Fibroblast of skin of left biceps (primary cell): ENCODE measurements at regions not wholly inside any gene's neighbourhood (a gene's known extent, or its start where the extent isn't known, plus 50 kb on each side); places are given as distances from the start of the nearest gene placed in this dataset.

ENCODE experiments used
- DNase-seq, 2 experiments: peaks; one replicate each; pipeline ENCODE4 v3.0.0-alpha.2; 2013; ENCODE audit warnings: low read depth in 2 of 2

DNA sequence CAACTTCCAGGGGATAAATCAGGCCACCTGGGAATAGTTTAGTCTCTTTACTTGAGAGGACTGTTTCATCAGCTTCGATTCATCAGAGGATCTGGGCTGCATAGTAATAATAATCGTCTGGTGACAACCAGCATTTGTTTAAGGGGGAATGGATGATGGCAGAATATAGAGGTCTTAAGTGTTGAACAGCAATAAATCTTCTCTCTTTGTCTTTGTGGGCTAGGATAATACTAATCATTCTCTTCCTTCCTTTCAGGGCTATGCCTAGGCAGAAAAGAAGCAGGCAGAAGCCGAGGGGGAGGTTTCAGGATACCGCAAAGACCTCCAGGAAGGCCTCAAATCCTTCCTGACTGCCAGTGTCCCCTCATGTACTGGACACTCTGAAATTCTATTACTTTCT is 150.4 kb upstream of the GAREM1 start:
- DNase-seq = no peak

DNA sequence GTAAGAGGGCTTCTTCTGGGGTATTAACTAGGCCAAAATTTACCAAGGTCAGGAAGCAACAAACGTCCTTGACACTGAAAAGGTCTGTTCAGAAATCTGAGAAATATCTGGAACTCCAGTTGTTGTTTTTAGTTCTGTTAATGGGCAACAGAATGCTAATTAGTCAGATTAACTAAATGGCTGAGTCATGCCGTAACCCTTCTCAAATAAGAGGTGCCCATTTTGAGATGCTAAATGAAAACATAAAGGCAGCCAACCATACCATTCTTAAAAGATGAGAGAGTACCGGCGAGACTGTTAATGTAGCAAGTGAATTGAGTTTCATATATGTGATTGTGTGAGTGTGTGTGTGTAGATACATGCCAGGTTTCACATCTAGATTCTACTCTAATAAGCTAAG is 147.9 kb upstream of the GAREM1 start:
- DNase-seq = no peak

DNA sequence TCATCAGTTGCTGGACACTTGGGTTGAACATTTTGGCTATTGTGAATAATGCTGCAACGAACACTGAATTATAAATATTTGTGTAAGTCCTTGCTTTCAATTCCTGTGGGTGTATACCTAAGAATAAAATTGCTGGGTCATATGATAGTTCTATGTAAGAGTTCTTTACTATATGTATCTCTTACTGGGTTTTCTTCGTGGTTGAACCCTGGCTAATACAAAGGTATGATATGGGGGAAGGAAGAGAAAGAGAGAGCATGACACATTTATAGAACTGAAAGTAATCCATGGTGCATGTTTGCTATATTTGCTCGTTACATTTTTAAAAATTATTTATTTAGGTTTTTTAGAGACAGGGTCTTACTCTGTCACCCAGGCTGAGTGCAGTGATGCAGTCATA is 143.1 kb upstream of the GAREM1 start:
- no peak for DNase-seq

DNA sequence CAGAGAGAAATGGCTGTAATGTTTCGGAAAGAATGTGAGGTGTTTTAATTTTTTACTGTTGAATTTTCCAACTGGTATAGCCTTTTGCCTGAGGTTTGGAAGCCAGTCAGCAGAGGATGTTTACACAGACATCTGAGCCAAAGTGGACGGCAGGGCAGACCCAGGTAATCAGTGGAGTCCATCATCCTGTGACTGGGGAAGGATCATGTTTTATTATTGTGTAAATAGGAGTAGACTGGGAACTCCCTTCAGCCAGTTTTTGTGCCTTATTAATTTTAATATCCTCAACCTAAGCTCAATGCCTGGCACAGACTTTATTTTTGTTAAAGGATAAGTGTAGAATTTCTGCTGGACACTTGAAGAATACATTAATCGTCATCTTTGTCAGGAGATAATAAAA is 142.0 kb upstream of the GAREM1 start:
- no peak for DNase-seq

DNA sequence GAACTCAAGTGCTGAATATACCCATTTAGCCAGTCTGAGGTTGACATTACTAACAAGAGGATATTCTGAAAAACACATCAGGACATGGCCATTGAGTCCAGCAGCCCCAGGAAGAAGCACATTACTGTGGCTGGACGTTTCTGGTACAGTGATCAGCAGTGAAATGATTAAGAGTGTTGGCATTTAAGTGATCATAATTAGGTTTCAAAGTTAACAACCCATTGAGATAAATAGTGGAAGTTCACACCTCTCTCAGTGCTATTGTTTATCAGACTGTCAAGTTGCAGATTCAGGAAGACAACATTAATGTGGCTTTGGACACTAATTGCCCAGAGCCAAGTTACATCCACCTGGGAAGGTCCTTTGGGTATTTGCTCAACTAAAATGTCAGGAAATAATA is 139.5 kb upstream of the GAREM1 start:
- no peak for DNase-seq

- DNase-seq = no peak
Observed at GRCh38 chr18:32607816-32608215, 137.1 kb upstream of the GAREM1 start.

GRCh38 chr18:32598144-32598543 is 127.5 kb upstream of the GAREM1 start:
- DNase-seq = no peak

GRCh38 chr18:32596501-32596900 is 125.8 kb upstream of the GAREM1 start:
- no peak for DNase-seq

- DNase-seq = no peak
Observed at GRCh38 chr18:32595832-32596231, 125.2 kb upstream of the GAREM1 start.

DNA sequence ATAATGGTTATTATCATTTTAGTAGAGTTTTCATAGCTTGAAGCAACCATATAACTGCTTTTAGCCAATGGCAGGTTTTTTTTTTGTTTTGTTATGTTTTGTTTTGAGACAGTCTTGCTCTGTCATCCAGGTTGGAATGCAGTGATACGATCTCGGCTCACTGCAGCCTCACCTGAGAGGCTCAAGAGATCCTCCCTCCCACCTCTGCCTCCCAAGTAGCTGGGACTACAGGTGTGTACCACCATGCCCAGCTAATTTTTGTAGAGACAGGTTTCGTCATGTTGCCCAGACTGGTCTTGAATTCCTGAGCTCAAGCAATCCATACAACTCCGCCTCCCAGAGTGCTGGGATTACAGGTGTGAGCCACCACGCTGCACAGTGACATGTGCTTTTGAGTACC is 117.5 kb upstream of the GAREM1 start:
- no peak for DNase-seq

DNA sequence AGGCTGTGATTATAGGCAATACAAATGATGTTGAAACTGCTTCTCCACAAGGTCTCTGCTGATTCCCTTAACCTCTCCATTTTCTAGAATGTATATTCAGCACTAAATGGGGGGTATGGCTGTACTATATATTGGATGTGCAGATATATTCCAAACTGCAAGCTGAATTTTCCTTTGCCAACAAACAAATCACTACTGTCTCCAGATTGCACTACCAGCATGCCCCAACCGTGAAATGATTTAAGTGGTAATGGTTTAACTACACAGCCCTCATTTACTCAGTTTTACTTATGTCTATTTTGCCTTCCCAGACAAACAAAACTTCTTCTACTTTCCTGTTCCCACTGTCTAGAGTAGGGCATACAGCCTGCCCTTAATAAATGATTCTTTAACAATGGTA is 112.7 kb upstream of the GAREM1 start:
- no peak for DNase-seq

DNA sequence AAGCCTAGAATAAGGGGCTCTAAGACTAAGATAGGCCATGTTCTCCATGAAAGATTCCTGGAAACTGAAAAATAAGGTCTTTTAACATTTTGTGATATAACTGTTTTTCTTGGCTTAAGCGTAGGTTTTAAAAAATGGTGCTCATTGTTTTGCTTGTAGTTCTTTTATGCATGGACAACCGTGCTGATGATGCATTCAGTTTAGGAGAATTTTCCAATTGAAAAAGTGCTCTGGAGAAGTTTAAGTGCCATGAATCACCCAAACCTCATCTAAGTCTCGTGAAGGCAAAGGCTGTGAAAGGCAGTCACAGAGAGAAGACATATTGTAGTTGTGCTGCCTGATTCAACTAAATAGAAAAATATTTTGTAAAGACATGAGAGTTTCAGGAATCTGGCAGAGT is 111.8 kb upstream of the GAREM1 start:
- DNase-seq = no peak

GRCh38 chr18:32577561-32577960 is 106.9 kb upstream of the GAREM1 start:
- no peak for DNase-seq

- DNase-seq = no peak
Observed at GRCh38 chr18:32576296-32576916, 105.7 kb upstream of the GAREM1 start.

DNA sequence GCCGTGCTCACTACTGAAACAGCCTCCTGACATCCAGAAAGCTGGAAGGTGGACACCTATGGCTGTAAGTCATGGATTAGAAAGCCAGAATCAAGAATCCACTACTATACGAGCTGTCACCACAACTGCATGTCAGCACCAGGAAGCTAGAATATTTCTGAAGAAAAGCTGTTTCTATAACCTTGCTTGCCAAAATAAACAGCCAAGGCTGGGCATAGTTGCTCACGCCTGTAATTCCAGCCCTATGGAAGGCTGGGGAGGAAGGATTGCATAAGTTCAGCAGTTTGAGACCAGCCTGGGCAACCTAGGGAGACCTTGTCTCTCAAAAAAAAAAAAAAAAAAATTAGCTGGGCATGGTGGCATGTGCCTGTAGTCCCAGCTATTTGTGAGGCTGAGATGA is 96.3 kb upstream of the GAREM1 start:
- DNase-seq = no peak

GRCh38 chr18:32553640-32554365 is 83.1 kb upstream of the GAREM1 start:
- no peak for DNase-seq

- DNase-seq = no peak
Observed at GRCh38 chr18:32553174-32553573, 82.5 kb upstream of the GAREM1 start.

GRCh38 chr18:32552421-32553030 is 81.8 kb upstream of the GAREM1 start:
- DNase-seq = peak in 1 of 2 experiments; percentile 18

- no peak for DNase-seq
Observed at GRCh38 chr18:32550963-32551362, 80.3 kb upstream of the GAREM1 start.

DNA sequence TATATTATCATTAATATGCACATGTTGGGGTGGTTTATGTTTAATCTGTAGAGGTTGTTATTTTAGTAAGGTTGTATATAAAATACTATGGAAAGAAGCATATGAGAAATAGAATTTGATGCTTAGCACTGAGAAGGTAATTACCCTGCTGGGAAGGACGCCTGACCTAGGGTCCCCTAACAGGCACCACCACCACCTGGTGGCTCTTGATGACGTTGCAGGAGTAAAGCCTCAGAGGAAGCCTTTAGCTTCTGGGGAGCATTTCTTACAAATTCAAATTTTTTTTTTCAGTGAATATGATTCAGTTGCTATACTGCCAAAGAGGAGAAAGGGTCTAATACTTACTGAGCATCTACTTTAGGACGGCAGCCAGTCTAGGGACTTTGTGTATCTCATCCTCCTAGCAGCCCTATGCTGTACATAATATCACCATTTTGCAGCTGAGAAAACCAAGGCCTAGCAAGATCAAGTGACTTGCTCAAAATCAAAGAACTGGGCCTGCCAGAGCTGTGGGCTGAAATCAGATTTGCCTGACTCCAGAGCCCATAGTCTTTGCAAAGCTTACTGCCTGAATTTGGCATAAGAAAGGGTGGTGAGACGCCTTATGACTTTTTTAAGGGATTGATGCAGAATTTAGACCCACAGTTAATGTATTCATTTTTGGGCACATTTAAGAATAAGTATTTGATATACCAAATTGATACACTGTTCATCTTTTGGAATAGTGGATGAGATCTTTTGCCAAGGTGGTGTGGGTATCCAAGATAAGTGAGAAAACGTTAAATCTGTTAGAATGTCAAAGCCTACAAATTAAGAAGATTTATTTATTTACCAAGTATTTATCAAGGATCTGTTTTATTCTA is 78.8 kb upstream of the GAREM1 start:
- no peak for DNase-seq

DNA sequence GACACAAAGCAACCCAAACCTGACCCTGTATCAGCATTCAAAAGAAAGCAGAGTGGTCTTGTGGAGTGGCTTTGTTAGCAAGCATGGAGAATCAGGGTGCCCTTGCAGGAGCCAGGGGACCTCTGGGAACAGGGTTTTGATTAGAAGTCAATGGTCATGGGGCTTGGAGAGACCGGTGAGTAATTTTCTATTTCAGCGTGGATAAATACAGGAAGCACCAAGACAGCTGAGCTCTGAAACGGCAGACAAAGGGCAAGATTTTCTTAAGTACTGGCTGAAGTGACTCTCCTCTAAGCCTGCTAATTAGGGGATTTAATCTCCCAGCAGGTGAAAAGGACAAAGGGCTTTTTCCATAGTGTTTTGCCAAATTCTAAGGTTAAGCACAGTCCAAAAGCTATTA is 78.0 kb upstream of the GAREM1 start:
- DNase-seq = no peak

DNA sequence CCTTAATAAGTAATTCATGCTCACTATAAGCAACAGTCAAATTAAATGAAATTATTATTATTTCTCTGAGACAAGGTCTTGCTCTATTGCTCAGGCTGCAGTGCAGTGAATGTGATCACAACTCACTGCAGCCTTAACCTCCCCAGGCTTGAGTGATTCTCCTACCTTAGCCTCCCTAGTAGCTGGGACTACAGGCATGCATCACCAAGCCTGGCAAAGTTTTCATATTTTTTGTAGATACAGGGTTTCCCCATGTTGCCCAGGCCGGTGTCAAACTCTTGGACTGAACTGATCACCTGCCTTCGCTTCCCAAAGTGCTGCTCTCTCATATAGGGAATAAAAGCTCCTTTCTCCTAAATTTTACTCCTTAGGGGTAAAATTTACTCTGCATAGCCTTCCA is 74.9 kb upstream of the GAREM1 start:
- DNase-seq = no peak
